ENCODE measurements at regions not wholly inside any gene's neighbourhood (a gene's known extent, or its start where the extent isn't known, plus 50 kb on each side); places are given as distances from the start of the nearest gene placed in this dataset.
A peak's percentile ranks its signal among the peaks of the same experiment; 100 is the strongest.

GRCh38 chr6:87935196-87935595, 112.4 kb upstream of the SPACA1 start:
- Histone ChIP-seq H3K27ac (no peak overlapping the region), H3K4me3 (no peak overlapping the region), H3K9me3 (no peaks in the 10 kb centered on the region), H3K4me1 (ENCODE audit: insufficient read depth) (no peaks in the 10 kb centered on the region), H3K27me3 (no peaks in the 10 kb centered on the region), H3K36me3 (no peaks in the 10 kb centered on the region)
- no peak for DNase-seq
- intact Hi-C loops (cut with DNase I), result loop anchor here in 2 of 4 donors (10.0 kb wide), 1 partner anchor 940 kb away; no protein-coding TSS in a partner anchor
- WGBS, 3 donors, result 70 to 82% (median 80%) methylated on average over 3 of the region's 3 CpGs
- no peak for TF ChIP-seq EP300 (IDR thresholded peaks at IDR 0.05)
- TF ChIP-seq CTCF (IDR thresholded peaks at IDR 0.05), result no peak
- TF ChIP-seq POLR2A (IDR thresholded peaks at IDR 0.05), result no peak

GRCh38 chr6:87932361-87932760, 115.3 kb upstream of the SPACA1 start:
- 38 to 62% (median 47%) methylated on average over 5 of the region's 5 CpGs for WGBS, 3 donors
- Histone ChIP-seq H3K4me3 (no peak overlapping the region), H3K9me3 (no peaks in the 10 kb centered on the region), H3K4me1 (ENCODE audit: insufficient read depth) (no peaks in the 10 kb centered on the region), H3K27ac (no peak overlapping the region), H3K36me3 (no peaks in the 10 kb centered on the region), H3K27me3 (no peaks in the 10 kb centered on the region)
- TF ChIP-seq POLR2A (IDR thresholded peaks at IDR 0.05) (no peak), CTCF (IDR thresholded peaks at IDR 0.05) (no peak), EP300 (IDR thresholded peaks at IDR 0.05) (no peak)
- intact Hi-C loops (cut with DNase I), result loop anchor here in 2 of 4 donors (10.0 kb wide), 1 partner anchor 942 kb away; no protein-coding TSS in a partner anchor
- DNase-seq, result no peak

GRCh38 chr6:87929843-87930288, 117.8 kb upstream of the SPACA1 start:
- DNase-seq, result peak; percentile 63 to 83 (median 74)
- intact Hi-C loops (cut with DNase I), result loop anchor here in 2 of 4 donors (10.0 kb wide), 1 partner anchor 945 kb away; no protein-coding TSS in a partner anchor
- WGBS, 3 donors, result 2 to 8% (median 6%) methylated on average over 6 of the region's 6 CpGs
- Histone ChIP-seq H3K4me1 (ENCODE audit: insufficient read depth) (no peaks in the 10 kb centered on the region), H3K27ac (no peak overlapping the region), H3K27me3 (no peaks in the 10 kb centered on the region), H3K36me3 (no peaks in the 10 kb centered on the region), H3K4me3 (no peak overlapping the region), H3K9me3 (no peaks in the 10 kb centered on the region)
- TF ChIP-seq EP300 (IDR thresholded peaks at IDR 0.05) (no peak), CTCF (IDR thresholded peaks at IDR 0.05) (peak; percentile 29 to 73 (median 60)), POLR2A (IDR thresholded peaks at IDR 0.05) (no peak)

GRCh38 chr6:87926687-87927086, 121.0 kb upstream of the SPACA1 start:
- no peak for DNase-seq
- TF ChIP-seq CTCF (IDR thresholded peaks at IDR 0.05) (no peak), POLR2A (IDR thresholded peaks at IDR 0.05) (no peak), EP300 (IDR thresholded peaks at IDR 0.05) (no peak)
- intact Hi-C loops (cut with DNase I), result no loop called here
- 85 to 92% (median 86%) methylated on average over 2 of the region's 2 CpGs for WGBS, 3 donors
- Histone ChIP-seq H3K4me3 (no peak overlapping the region), H3K27ac (no peak overlapping the region), H3K36me3 (no peaks in the 10 kb centered on the region), H3K4me1 (ENCODE audit: insufficient read depth) (no peaks in the 10 kb centered on the region), H3K9me3 (no peaks in the 10 kb centered on the region), H3K27me3 (no peaks in the 10 kb centered on the region)

Data from ovary (tissue), 7 donors.